Hematopoietic multipotent progenitor cell treated with erythropoietin and hydrocortisone succinate and interleukin-3 and kit ligand, for 8 days (in vitro differentiated cells): ENCODE measurements at regions not wholly inside any gene's neighbourhood (a gene's known extent, or its start where the extent isn't known, plus 50 kb on each side); places are given as distances from the start of the nearest gene placed in this dataset.
"Not testable (repeated sequence)": the region's sequence is repeated elsewhere in the genome, so short reads cannot be mapped to it uniquely, and the experiment has no call there.

Experiments used
- DNase-seq: peaks from one replicate; pipeline ENCODE4 v3.0.0-alpha.2; 2015

GRCh38 chr5:5782402-5782801 lies 359.9 kb downstream of the ICE1 start:
- DNase-seq, result no peak

DNA sequence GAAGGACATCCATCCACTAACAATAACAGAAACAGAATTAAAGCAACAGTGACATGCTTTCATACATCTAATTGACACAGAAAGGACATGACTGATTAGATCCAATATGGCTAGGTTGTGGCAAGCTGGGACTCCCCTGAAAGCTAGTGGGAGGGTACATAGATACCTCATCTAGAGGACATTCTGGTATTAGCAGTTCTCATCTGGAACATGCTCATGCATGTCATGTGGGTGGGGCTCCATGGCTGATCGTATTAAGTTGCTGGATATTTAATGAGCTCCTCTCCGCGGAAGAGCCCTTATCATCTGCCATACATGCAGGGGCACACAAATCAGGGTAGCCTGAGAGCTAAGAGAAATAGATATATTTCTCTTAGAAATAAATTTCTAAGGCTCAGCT lies 358.9 kb downstream of the ICE1 start:
- DNase-seq, result no peak

DNA sequence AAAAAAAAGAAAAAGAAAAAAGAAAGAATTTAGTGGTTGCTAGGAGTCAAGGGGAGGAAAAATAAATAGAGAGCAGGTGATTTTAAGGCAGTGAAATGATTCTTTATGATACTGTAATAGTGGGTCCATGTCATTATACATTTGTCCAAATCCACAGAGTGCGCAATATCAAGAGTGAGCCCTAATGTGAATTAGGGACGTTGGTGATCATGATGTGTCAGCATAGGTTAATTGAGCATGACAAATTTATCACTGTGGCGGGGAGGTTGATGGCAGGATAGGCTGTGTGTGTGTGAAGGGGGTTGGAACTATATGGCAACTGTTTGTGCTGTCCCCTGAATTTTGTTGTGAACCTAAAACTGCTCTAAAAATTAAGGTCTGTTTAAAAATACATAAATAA lies 357.8 kb downstream of the ICE1 start:
- no peak for DNase-seq

DNA sequence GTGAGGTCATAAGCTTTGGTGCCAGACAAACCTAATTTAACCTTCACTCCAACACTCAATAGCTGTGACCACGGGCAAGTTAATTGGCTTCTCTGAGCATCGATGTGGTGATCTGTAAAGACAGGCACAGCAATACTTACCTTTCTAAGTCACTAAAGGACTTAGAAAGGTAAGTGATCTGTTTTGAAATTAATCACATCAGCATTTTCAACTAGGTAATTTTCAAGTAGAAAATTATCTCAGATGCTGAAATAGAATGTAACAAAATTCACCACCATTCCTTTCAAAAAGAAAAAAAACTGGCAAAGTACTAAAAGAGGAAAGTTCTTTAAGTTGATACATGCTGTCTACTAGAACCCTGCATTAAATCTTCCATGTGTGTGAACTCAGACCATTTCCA lies 354.5 kb downstream of the ICE1 start:
- no peak for DNase-seq

DNA sequence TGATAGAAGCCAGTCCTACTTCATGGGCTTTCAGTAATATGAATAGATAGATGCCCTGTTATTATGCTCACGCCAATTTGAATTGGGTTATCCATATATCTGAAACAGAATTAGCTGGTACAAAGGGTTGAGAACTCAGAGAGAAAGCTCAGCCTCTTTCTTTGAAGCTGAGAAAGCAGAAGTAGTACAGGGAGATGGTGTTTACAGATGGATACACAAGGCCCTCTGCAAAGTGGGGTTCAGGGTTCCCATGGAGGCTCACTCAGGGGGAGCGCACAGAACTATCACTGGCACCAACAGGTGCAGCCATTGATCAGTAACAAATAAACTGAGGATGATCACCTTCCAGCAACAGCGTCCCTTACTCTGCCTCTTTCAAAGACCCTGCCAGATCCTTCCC lies 349.7 kb downstream of the ICE1 start:
- DNase-seq, result no peak

- DNase-seq, result no peak
These were observed 348.3 kb downstream of the ICE1 start for GRCh38 chr5:5770825-5771224.

- DNase-seq, result no peak
These were observed 344.9 kb downstream of the ICE1 start for GRCh38 chr5:5767286-5767928.

GRCh38 chr5:5765066-5765850 lies 342.8 kb downstream of the ICE1 start:
- no peak for DNase-seq

- DNase-seq, result no peak
These were observed 341.8 kb downstream of the ICE1 start for GRCh38 chr5:5764246-5764645.

DNA sequence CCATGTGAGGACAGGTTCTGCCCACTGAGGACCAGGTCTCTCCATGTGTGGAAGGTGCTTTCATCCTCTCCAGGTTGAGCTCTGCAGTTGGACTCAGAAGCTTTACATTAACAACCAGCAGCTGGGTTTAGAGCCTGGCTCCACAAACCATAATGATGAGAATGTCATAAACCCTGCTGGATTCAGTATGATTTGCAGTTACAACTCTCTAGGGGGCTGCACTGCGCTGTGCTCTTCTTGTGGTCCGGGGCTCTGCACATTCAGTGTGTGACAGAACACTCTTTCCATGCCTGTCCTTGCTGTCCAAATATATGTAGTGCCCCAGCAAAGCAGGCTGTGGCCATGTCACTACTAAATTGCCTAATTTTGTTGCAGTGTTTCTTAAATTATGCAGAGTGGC lies 334.3 kb downstream of the ICE1 start:
- no peak for DNase-seq

- DNase-seq, result no peak
These were observed 333.4 kb downstream of the ICE1 start for GRCh38 chr5:5755888-5756287.

GRCh38 chr5:5752844-5753243 lies 330.4 kb downstream of the ICE1 start:
- DNase-seq, result no peak

DNA sequence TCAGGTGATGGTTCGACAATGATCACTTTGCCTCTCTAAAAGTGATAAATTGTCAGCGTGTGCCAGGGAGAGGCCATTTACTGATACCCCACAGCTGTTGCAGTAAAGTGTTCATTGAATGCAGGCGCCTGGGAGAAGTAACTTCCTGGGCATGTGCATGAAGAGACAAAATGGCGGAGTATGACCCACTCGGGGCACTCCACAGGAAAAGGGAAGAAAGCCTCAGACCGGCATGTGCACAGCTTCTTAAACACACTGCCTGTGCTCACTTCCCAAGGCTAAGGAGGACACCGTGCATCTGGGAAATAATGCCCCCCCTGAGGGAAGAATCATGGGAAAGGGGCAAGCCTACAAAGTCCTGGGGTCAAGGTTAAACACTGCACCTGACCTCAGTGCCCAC lies 329.5 kb downstream of the ICE1 start:
- DNase-seq, result no peak

- no peak for DNase-seq
These were observed 329.0 kb downstream of the ICE1 start for GRCh38 chr5:5751498-5751897.

DNA sequence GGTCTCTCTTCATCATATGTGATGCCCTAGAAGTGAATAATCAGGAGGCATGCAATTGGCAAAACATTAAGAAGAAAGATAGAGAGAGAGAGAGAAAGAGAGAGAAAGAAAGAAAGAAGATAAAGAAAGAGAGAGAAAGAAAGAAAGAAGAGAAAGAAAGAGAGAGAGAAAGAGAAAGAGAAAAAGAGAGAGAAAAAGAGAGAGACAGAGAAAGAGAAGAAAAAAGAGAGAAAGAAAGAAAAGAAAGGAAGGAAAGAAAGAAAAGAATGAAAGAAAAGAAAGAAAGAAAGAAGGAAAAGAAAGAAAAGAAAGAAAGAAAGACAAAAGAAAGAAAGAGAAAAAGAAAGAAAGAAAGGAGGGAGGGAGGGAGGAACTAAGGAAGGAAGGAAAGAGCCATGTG lies 318.9 kb downstream of the ICE1 start:
- no peak for DNase-seq

DNA sequence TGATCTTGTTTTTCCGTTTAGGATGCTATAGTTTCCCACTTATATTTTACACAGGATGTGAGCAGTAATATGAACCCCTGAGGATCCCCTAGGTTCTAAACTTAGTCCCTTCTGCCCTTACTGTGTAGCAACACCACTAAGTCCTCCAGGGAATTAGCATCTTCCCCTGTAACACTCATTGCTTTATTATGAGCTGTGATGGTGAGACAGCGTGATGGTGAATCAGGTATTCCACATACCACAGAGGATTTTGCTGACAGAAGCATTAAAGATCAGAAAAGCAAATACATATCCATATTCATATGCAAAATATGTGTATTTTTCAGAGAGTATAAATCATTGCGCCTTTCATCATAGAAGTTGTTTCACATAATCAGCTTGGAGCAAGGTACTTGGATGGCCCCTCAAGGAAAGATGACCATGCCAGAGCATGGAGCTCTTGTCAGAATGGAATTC lies 317.0 kb downstream of the ICE1 start:
- DNase-seq, result no peak

- no peak for DNase-seq
These were observed 316.5 kb downstream of the ICE1 start for GRCh38 chr5:5738797-5739489.

DNA sequence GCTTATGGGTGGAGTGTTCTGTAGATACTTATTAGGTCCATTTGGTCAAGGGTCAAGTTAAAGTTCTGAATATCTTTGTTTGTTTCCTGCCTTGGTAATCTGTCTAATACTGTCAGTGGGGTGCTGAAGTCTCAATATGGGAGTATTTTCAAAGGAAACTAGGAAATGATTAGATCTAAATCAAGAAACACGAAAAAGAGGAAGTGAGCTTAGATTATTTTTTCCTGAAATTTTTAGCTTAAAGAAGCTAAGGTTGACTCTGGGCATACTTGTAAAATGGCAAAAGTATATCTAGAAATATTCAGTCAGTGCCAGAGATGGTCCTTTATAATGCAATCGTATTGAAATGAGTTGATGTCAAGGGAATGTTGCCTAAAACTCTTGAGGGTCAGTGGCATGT lies 313.5 kb downstream of the ICE1 start:
- DNase-seq, result no peak

DNA sequence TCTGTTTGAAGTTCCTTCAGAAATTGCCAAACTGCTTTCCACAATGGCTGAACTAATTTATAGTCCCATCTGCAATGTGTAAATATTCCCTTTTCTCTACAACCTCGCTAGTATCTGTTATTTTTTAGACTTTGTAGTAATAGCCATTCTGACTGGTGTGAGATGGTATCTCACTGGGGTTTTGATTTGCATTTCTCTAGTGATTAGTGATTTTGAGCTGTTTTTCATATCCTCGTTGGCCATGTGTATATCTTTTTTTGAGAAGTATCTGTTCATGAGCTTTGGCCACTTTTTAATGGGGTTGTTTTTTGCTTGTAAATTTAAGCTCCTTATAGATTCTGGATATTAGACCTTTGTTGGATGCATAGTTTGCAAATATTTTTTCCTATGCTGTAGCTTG lies 310.6 kb downstream of the ICE1 start:
- not testable (repeated sequence) for DNase-seq

DNA sequence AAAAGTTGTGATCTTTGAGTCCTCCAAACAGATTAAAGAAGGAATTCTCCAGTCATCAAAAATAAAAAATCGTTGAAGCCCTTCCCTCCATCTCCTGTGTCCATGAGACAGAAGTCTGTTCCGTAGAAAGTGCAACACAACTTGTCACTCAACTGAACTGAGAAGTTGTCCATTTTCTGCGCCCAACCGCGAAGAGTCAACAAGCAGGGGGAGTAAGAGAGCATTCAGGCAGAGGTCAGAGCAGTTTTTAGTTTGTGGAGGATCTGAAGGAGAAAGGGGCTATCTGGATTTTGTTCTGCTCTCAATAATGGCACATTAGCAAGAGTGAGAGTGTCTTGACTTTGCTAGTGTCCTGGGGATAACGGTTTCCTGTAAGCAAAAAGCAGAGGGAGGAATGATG lies 303.9 kb downstream of the ICE1 start:
- DNase-seq, result no peak

GRCh38 chr5:5721881-5722280 lies 299.4 kb downstream of the ICE1 start:
- DNase-seq, result no peak

- no peak for DNase-seq
These were observed 296.8 kb downstream of the ICE1 start for GRCh38 chr5:5719292-5719691.

DNA sequence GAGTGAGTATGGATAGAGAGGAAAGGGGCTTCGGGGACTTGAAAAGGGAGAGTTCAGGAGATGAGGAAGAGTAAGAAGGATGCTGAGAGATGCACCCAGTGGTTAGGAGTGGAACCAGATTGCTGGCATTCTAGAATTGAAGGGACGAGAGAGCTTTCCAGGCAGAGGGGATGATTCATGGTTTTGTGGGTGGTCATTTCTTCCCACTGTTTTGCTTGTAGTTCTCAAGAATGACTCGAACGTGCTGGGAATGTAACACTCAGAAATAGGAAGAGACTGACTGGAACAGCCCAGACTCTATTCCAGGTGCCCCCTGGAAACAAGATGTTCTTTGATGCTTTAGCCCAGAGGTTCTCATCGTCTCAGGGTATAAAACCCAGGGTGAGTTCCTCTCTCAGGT lies 294.2 kb downstream of the ICE1 start:
- no peak for DNase-seq

DNA sequence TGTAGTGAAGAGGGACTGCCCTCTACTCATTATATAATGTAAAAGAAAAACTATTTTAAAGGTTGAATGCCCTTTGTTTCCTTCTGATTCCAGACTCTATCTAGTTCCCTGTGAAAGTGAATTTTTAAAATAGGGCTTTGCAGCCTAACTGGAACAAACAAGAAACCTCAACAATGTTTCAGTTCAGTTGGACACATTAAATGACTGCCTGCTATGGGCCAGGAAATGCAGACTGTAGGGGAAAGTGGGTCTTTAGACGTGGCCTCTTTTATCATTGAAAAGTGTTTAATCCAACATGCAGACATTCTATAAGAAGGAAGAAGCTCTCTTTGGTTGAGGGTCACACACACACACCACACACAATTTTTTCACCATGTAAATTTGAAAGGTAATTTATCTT lies 289.1 kb downstream of the ICE1 start:
- DNase-seq, result no peak
